GM12891 (cell line): ENCODE measurements at regions not wholly inside any gene's neighbourhood (a gene's known extent, or its start where the extent isn't known, plus 50 kb on each side); places are given as distances from the start of the nearest gene placed in this dataset.
"Not testable (repeated sequence)": the region's sequence is repeated elsewhere in the genome, so short reads cannot be mapped to it uniquely, and the experiment has no call there.

ENCODE experiments used
- POLR2A ChIP-seq: IDR thresholded peaks from 2 replicates; pipeline ENCODE4 v1.6.1; 2011; ENCODE audit warnings: low read depth, low read length, control low read depth
- POLR2AphosphoS5 ChIP-seq: IDR thresholded peaks from 2 replicates; pipeline ENCODE4 v1.6.1; 2011; ENCODE audit warnings: low read depth, low read length, control low read depth
- SPI1 ChIP-seq: IDR thresholded peaks from 2 replicates; pipeline ENCODE4 v1.6.1; 2011; ENCODE audit warnings: low read depth, low read length, control low read depth

GRCh38 chr15:84119351-84119750 is 116.2 kb upstream of the GOLGA6L4 start:
- not testable (repeated sequence) for TF ChIP-seq POLR2A, POLR2AphosphoS5, SPI1
